HG03097 (cell line): ENCODE measurements at regions not wholly inside any gene's neighbourhood (a gene's known extent, or its start where the extent isn't known, plus 50 kb on each side); places are given as distances from the start of the nearest gene placed in this dataset.

Source experiments
- ATAC-seq: cut with Tn5 transposase; IDR thresholded peaks from one replicate; pipeline ENCODE4 v1.9.1; 2021; ENCODE audit not compliant: unreplicated experiment, low FRiP score

GRCh38 chr20:58139849-58140786 lies 88.3 kb downstream of the ANKRD60 start:
- no peak for ATAC-seq

- no peak for ATAC-seq
Observed at GRCh38 chr20:58138395-58138794, 90.1 kb downstream of the ANKRD60 start.

DNA sequence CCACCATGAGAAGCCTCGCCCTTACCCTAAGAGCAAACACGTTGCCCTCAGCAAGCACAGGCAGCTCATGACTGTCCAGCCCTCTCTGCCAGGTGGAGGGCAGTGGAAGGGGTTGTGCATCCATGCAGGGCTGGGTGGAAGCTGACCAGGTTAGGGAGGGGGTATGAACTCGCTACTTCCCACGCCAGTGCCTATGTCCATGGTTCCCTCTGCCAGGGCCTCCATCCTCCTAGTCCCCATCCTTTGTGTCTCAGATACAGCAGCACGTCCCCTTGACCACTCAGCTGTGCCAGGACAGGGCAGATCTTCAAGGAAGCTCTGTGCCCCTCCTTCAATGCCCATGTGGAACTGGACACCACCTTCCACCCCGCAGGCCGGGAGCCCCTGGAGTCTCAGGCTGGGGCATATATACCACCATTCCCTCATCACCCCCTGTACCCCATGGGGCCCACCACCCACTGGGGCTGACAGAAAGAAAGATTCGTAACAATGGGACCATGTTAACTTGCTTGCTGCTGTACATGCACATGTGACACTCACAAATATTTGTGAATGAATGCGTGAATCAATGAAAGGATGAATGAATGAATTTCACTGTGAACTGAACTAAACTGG lies 90.7 kb downstream of the ANKRD60 start:
- ATAC-seq: no peak

DNA sequence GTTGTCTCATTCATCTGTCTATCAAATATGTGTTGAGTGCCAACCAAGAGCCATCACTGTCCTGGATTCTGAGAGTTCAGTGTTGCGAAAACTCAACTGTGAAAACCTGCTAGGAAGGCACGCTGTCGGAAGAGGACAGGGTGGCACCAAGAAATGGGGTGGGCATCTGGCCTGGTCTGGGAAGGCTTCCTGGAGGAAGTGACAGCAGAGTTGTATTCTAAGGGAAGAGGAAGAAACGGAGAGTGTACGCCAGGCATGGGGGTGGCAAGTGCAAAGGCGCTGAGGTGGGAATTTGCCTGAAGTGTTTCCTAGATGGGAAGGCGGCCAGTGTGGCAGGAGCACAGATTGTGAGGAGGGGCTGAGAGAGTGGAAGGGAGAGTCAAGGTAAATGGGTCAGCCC lies 91.2 kb downstream of the ANKRD60 start:
- no peak for ATAC-seq

DNA sequence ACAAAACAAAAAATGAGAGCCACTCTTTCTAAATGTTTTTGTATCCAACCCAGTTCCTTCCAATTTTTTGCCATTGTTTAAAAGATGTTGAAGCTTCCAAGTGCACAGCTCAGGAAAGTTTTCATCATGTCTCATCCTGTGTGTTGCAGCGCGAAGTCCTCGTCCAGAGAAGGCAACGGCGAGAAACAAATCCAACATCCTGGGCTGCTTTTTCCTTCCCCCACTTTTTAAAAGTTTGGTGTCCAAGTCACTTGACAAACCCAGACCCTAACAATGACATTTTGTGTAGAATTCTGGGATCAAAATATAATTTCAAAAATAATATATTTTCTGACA lies 92.3 kb downstream of the ANKRD60 start:
- ATAC-seq: no peak

DNA sequence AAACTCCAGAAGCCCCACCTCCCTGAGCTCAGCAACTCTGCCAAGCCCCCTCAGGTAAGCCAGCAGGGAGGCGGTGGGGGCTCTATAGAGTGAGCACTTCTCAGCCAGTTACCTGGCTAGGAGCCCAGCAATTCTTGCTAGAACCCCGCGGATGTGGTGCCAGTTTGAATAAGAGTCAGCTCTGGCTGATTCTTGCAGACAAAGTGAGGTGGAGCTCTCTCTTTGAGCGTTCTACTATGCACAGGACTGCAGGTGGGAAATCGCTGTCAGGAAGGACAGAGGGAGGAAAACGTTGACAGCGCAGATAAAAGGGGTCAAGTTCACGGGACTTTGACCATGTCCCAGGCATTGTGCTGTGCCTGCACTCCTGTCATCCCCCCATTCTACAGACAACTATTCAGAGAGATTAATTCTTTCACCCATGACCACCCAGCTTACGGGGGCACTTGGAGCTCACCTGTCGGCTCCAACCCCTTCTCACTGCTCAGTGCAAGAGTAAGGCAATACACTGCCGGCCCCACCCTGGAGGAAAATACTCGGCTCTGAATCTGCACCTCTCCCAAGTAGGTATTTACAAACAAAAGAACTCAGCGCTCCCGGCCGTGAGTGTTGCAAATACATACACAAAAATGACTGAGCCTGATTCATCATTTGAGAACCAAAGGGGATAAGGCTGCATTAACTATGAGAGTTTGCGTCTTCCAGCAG lies 92.9 kb downstream of the ANKRD60 start:
- ATAC-seq: no peak

DNA sequence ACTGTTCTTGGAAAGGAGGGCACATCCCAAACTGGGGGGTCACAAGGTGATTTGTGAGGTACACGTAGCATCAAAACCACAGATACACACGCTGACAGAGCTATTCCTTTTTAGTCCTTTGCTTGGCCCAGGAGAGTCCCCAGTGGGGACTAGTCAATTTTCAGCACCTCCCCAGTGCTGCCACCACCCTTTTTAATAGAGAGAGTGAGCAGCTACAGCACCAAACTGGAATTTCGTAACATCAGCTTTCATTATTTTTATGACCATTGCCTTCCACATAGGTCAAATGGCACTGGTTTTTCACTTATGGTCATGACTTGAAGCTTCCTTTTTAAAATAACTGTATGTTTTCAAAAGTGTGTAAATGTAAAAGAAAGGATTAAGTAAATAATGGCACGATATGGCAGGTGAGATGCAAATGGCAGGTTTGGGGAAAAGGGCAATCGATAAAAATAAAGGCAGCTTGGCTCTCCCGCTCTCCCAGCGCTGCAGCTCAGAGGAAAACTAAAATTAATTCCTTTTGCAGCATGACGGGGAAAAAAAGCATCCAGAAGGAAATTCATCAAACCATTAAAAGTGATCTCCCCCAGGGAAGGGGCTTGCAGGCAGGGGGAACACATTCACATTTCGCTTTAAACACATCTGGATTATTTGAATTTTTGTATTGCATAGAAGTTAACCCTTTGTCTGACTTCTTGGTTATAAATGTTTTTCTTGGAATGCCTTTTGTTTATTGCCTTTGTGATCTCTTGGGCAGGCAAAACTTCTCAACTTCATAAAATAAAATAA lies 95.2 kb downstream of the ANKRD60 start:
- no peak for ATAC-seq

- no peak for ATAC-seq
Observed at GRCh38 chr20:58131551-58132142, 96.8 kb downstream of the ANKRD60 start.

- no peak for ATAC-seq
Observed at GRCh38 chr20:58131151-58131550, 97.3 kb downstream of the ANKRD60 start.

- no peak for ATAC-seq
Observed at GRCh38 chr20:58130581-58130980, 97.9 kb downstream of the ANKRD60 start.

DNA sequence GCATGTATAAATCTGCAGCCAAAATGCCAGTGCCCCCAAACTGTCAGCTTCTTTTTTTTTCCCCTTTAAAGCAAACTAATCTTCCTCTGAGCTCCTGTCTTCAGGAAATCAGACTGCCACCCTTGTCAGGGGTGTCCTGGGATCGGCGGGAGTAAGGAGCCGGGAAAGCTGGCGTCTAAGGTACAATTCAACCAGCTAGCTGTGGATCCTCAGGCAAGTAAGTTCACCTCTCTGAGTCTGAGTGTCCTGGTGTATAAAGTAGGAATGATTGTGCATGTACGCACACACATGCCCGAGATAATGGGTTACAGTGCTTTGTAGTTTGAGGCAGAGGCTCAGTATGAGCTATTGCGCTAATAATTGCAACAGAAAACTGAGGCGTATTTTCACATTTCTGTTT lies 98.3 kb downstream of the ANKRD60 start:
- ATAC-seq: no peak

DNA sequence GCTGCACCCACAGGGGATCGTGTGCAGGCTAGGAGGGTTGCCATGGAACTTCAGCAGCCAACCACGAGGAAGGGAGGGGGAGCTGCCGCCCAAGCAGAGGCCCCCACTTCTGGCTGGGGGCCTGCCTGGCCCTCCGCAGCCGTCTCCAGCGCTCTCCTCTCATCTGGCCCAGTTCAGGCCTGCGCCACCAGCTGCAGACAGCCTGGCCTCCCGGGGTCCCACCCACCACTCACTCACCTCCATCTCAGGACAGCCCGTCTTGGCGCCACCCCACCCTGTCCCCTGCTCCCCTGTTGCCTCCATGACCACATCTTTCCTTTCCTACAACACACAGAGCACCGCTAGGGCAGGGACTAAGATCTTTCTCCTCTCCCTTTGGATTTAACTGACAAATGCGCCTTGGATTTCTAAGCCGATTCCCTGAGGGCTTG lies 98.7 kb downstream of the ANKRD60 start:
- ATAC-seq: no peak

GRCh38 chr20:58128635-58129625 lies 99.5 kb downstream of the ANKRD60 start:
- no peak for ATAC-seq

GRCh38 chr20:58127701-58128111 lies 100.7 kb downstream of the ANKRD60 start:
- ATAC-seq: no peak

- ATAC-seq: no peak
Observed at GRCh38 chr20:58125726-58126125, 102.7 kb downstream of the ANKRD60 start.

DNA sequence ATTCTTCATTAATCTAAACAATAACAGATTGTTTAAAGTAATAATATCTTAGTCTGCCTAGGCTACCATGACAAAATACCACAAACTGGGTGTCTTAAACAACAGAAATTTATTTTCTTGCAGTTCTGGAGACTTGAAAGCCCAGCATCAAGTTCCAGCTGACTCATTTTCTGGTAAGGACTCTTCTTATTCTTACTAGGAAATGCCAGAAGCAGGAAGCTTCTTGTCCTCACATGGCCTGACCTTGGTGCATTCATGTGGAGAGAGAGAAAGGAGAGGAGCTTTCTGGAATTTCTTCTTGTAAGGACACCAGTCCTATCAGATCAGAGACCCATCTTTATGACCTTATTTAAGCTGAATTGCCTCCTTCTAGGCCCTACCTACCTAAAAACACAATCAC lies 110.5 kb downstream of the ANKRD60 start:
- ATAC-seq: no peak

DNA sequence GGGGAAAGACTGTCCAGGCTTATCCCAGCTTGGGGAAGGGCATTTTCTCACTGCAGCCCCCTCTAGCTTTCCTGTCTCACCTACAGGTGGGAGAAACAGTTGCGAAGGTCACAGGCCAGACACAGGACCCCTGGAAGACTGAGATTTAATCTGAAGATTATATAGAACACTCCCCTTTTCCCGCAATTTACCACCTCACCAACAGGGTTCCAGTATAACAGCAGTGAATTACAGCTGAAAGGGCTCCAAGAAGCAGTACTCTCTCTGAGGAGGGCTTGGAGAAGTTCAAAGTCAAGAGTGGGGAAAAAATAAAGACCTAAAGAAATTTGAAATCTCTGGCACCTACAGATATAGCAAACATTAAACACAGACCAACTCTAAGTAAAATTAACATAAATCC lies 111.9 kb downstream of the ANKRD60 start:
- no peak for ATAC-seq

GRCh38 chr20:58113716-58114115 lies 114.7 kb downstream of the ANKRD60 start:
- ATAC-seq: no peak
